ENCODE measurements at regions not wholly inside any gene's neighbourhood (a gene's known extent, or its start where the extent isn't known, plus 50 kb on each side); places are given as distances from the start of the nearest gene placed in this dataset.

DNA sequence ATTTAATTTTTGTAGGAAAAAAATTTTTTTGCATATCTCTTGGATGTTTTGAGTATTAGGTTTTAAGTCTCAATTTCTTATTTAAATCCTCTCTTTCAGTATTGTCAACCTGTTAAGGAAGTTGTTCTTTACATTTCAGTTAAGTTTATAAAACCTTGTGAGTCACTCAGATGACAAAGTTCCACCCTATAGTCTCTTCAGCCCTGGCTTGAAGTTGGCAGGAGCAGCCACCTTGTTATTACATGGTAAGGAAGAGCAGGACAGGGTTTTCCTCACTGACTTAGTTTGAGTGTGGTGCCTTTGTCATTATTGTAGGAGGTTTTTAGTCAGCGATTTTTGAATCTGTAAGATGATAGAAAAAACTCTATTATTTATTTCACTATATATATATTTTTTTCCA, 2143.9 kb downstream of the MRPL39 start:
- Mint-ChIP-seq H3K4me1 (ENCODE audit: low read depth) (no peaks in the 10 kb centered on the region), H3K36me3 (ENCODE audit: low read depth) (no peaks in the 10 kb centered on the region), H3K27ac (no peak overlapping the region), H3K27me3 (ENCODE audit: low read depth) (no peaks in the 10 kb centered on the region), H3K9me3 (no peaks in the 10 kb centered on the region), H3K4me3 (ENCODE audit: low read depth) (no peak overlapping the region)
- intact Hi-C loops (cut with micrococcal nuclease), result no loop called here
- DNase-seq (ENCODE audit: low spot score), result no peak

- H3K4me3 Mint-ChIP-seq (ENCODE audit: low read depth), result no peak overlapping the region
- H3K9me3 Mint-ChIP-seq, result peaks cover 9% of the 10 kb centered on the region
- DNase-seq (ENCODE audit: low spot score), result no peak
- H3K4me1 Mint-ChIP-seq (ENCODE audit: low read depth), result no peaks in the 10 kb centered on the region
- H3K27me3 Mint-ChIP-seq (ENCODE audit: low read depth), result no peaks in the 10 kb centered on the region
- H3K36me3 Mint-ChIP-seq (ENCODE audit: low read depth), result no peaks in the 10 kb centered on the region
- no peak overlapping the region for H3K27ac Mint-ChIP-seq
- intact Hi-C loops (cut with micrococcal nuclease), result no loop called here
Observed at GRCh38 chr21:23455676-23456075, 2151.6 kb downstream of the MRPL39 start.

DNA sequence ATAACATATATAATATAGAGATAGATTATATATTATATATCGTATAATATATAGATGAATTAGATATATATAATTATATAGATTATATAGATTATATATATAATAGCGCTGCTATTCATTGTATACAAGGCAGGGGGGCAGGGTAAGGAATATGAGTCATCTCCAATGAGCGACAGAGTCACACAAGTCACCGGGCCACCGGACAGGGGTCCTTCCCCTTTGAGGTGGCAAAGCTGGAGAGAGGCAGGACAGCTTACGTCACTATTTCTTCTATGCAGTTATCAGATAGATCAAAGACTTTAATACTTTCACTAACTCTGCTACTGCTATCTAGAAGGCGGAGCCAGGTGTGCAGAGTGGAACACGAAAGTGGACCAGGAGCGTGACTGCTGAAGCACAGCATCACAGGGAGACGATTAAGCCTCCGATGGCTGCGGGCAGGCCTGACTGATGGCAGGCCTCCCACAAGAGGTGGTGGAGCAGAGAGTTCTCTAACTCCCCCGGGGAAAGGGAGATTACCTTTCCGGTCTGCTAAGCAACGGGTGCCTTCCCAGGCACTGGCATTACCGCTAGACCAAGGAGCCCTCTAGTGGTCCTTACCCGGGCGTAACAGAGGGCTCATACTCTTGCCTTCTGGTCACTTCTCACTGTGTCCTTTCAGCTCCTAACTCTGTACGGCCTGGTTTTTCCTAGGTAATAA, 2154.7 kb downstream of the MRPL39 start:
- DNase-seq (ENCODE audit: low spot score), result no peak
- intact Hi-C loops (cut with micrococcal nuclease), result no loop called here

DNA sequence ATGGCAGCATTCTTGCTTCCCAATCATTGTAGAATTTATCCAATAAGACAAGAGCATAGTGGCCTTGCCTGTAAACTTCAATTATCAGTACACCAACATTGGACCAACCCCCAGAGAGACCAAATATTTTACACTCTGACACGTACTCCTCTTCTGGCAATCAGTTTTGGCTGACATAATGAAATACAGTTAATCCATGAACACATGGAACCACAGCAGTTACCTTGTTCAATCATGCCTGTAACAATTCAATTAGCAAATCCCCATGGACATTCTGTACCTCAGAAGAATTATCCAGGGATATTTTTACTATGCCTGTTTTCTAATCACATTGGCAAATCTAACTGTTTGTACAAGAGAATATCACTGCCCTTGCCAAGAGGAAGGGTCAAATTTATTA, 2162.0 kb downstream of the MRPL39 start:
- Mint-ChIP-seq H3K27ac (no peak overlapping the region), H3K4me1 (ENCODE audit: low read depth) (no peaks in the 10 kb centered on the region), H3K9me3 (no peaks in the 10 kb centered on the region), H3K27me3 (ENCODE audit: low read depth) (no peaks in the 10 kb centered on the region), H3K36me3 (ENCODE audit: low read depth) (no peaks in the 10 kb centered on the region), H3K4me3 (ENCODE audit: low read depth) (no peak overlapping the region)
- intact Hi-C loops (cut with micrococcal nuclease), result no loop called here
- DNase-seq (ENCODE audit: low spot score), result no peak

More for the DNA sequence above, 2154.7 kb downstream of the MRPL39 start:
- Mint-ChIP-seq H3K27ac (no peak overlapping the region), H3K27me3 (ENCODE audit: low read depth) (no peaks in the 10 kb centered on the region), H3K4me3 (ENCODE audit: low read depth) (no peak overlapping the region), H3K9me3 (peaks cover 9% of the 10 kb centered on the region), H3K4me1 (ENCODE audit: low read depth) (no peaks in the 10 kb centered on the region), H3K36me3 (ENCODE audit: low read depth) (no peaks in the 10 kb centered on the region)

DNA sequence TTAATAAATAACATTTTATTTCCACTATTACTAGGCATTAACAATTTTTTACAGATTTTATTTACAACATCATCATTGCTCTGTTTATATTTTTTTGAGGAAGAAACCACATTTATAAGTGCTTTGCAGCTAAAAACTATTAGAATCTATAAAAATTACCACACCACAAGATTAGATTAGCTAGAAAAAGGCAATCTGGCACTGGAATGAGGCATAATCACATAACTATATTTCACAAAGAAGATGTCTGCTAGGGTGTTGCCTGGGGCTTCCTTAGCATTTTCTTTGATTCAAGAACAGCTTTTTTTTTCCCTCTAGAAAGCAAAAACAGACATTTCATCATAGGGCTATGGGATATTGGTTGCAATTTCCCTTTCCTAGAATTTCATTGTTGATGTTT, 2169.2 kb downstream of the MRPL39 start:
- intact Hi-C loops (cut with micrococcal nuclease), result no loop called here
- Mint-ChIP-seq H3K9me3 (no peaks in the 10 kb centered on the region), H3K4me3 (ENCODE audit: low read depth) (no peak overlapping the region), H3K4me1 (ENCODE audit: low read depth) (no peaks in the 10 kb centered on the region), H3K36me3 (ENCODE audit: low read depth) (no peaks in the 10 kb centered on the region), H3K27ac (no peak overlapping the region), H3K27me3 (ENCODE audit: low read depth) (no peaks in the 10 kb centered on the region)
- DNase-seq (ENCODE audit: low spot score), result no peak

DNA sequence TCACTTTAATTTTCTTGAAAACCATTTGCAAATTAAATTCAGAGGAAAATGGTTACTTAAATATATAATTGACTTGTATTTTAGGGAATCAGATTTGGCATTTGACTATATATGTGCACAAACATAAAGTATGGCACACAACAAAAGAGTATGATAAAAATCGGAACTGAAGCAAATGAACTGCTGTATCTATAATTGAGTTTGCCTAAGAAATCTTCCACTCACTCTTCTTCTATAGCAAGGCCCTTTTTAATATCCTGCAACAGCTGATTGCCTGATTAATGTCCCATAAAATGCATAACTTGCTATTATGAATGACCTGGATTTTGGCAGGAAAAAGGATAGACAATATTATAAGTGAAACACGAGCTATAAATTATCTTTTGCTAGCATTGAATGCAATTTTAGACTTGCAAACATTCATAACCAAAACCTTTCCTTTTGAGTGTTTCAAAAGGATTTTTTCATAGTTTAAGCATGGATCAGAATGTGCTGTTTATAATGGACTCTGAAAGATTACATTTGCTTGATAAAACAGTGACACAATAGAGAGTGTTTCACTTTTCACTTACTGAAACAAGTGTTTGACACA, 2204.3 kb downstream of the MRPL39 start:
- no peaks in the 10 kb centered on the region for H3K27me3 Mint-ChIP-seq (ENCODE audit: low read depth)
- intact Hi-C loops (cut with micrococcal nuclease), result no loop called here
- no peaks in the 10 kb centered on the region for H3K4me1 Mint-ChIP-seq (ENCODE audit: low read depth)

DNA sequence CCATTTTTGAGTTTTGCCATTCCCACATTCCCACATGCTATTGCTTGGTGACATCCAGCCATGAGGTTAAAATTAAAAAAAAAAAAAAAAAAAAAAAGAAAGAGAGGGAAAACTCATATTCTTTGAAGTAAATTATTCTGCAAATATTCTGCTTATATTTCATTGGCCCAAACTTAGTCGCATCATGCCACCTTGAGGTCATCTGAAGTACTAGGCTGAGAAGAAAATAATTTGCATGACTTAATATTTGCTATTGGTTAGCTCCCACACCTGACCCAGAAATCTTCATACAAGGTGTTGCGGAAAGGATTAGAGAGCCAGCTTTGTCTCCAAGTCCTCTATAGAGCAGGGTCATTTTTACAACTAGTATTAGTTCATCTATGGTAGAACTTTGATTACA, 2206.0 kb downstream of the MRPL39 start:
- no peak overlapping the region for H3K27ac Mint-ChIP-seq
- intact Hi-C loops (cut with micrococcal nuclease), result no loop called here
- H3K9me3 Mint-ChIP-seq, result no peaks in the 10 kb centered on the region
- no peaks in the 10 kb centered on the region for H3K36me3 Mint-ChIP-seq (ENCODE audit: low read depth)
- H3K4me1 Mint-ChIP-seq (ENCODE audit: low read depth), result no peaks in the 10 kb centered on the region
- no peak for DNase-seq (ENCODE audit: low spot score)
- no peak overlapping the region for H3K4me3 Mint-ChIP-seq (ENCODE audit: low read depth)
- H3K27me3 Mint-ChIP-seq (ENCODE audit: low read depth), result no peaks in the 10 kb centered on the region

More for the DNA sequence above, 2204.3 kb downstream of the MRPL39 start:
- Mint-ChIP-seq H3K36me3 (ENCODE audit: low read depth) (no peaks in the 10 kb centered on the region), H3K4me3 (ENCODE audit: low read depth) (no peak overlapping the region), H3K27ac (no peak overlapping the region), H3K9me3 (no peaks in the 10 kb centered on the region)
- no peak for DNase-seq (ENCODE audit: low spot score)

DNA sequence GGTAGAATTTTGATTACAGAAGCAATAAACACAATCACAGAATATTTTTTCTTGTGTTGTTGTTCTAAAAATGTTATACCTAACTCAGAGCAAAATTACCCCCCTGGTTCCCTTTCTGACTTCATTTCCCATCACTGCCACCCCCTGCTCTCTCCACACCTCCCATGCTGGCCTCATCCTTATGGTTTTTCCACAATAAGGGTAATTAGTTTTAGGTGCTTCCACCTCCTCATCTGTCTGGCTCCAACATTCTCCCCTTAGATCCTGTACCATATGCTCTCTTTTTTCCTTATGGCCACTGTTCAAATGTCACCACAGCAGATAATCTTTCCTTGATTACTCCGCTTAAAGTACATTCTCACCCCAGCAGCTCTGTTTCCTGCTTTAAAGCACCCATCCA, 2208.6 kb downstream of the MRPL39 start:
- H3K4me3 Mint-ChIP-seq (ENCODE audit: low read depth), result no peak overlapping the region
- H3K9me3 Mint-ChIP-seq, result no peaks in the 10 kb centered on the region
- DNase-seq (ENCODE audit: low spot score), result no peak
- H3K27me3 Mint-ChIP-seq (ENCODE audit: low read depth), result no peaks in the 10 kb centered on the region
- no peaks in the 10 kb centered on the region for H3K36me3 Mint-ChIP-seq (ENCODE audit: low read depth)
- no peak overlapping the region for H3K27ac Mint-ChIP-seq
- H3K4me1 Mint-ChIP-seq (ENCODE audit: low read depth), result no peaks in the 10 kb centered on the region
- intact Hi-C loops (cut with micrococcal nuclease), result no loop called here

DNA sequence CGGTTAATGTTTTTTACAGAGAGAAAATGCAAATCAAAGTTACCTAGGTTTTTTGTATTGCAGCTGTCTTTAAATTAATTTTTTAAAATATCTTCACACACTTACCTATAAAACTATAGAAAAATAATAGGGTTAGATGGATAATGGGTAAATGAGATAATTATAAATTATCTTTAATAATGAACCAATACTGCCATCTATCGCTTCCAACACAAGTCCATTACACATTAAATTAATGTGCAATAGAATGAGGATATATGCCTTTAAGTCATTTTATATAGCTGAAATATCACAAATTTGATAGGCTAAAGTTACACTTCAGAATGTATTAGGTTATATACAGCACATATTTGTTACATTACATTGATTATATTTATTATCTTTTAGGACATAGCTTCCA, 2212.8 kb downstream of the MRPL39 start:
- no peaks in the 10 kb centered on the region for H3K4me1 Mint-ChIP-seq (ENCODE audit: low read depth)
- intact Hi-C loops (cut with micrococcal nuclease), result no loop called here
- no peaks in the 10 kb centered on the region for H3K27me3 Mint-ChIP-seq (ENCODE audit: low read depth)
- no peaks in the 10 kb centered on the region for H3K36me3 Mint-ChIP-seq (ENCODE audit: low read depth)
- H3K27ac Mint-ChIP-seq, result no peak overlapping the region
- no peak for DNase-seq (ENCODE audit: low spot score)
- no peak overlapping the region for H3K4me3 Mint-ChIP-seq (ENCODE audit: low read depth)
- no peaks in the 10 kb centered on the region for H3K9me3 Mint-ChIP-seq

DNA sequence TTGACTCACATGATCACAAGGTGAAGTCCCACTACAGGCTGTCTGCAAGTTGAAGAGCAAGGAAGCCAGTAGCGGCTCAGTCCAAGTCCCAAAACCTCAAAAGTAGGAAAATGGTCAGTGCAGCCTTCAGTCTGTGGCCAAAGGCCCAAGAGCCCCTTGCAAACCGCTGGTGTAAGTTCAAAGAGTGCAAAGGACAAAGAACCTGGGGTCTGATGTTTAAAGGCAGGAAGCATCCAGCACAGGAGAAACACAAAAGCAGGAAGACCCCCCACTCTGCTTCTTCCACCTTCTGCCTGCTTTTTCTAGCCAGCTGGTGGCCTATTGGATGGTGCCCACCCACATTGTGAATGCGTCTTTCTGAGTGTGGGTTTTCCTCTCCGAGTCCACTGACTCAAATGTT, 2222.6 kb downstream of the MRPL39 start:
- Mint-ChIP-seq H3K27me3 (ENCODE audit: low read depth) (no peaks in the 10 kb centered on the region), H3K27ac (no peak overlapping the region), H3K9me3 (peaks cover 4% of the 10 kb centered on the region), H3K4me1 (ENCODE audit: low read depth) (no peaks in the 10 kb centered on the region), H3K36me3 (ENCODE audit: low read depth) (no peaks in the 10 kb centered on the region), H3K4me3 (ENCODE audit: low read depth) (no peak overlapping the region)
- DNase-seq (ENCODE audit: low spot score), result no peak
- intact Hi-C loops (cut with micrococcal nuclease), result no loop called here

GRCh38 chr21:23374155-23374554, 2233.1 kb downstream of the MRPL39 start:
- H3K4me1 Mint-ChIP-seq (ENCODE audit: low read depth), result no peaks in the 10 kb centered on the region
- H3K27ac Mint-ChIP-seq, result no peak overlapping the region
- H3K27me3 Mint-ChIP-seq (ENCODE audit: low read depth), result no peaks in the 10 kb centered on the region
- DNase-seq (ENCODE audit: low spot score), result no peak
- intact Hi-C loops (cut with micrococcal nuclease), result no loop called here
- H3K9me3 Mint-ChIP-seq, result peaks cover 6% of the 10 kb centered on the region
- no peaks in the 10 kb centered on the region for H3K36me3 Mint-ChIP-seq (ENCODE audit: low read depth)
- no peak overlapping the region for H3K4me3 Mint-ChIP-seq (ENCODE audit: low read depth)

- H3K4me3 Mint-ChIP-seq (ENCODE audit: low read depth), result no peak overlapping the region
- DNase-seq (ENCODE audit: low spot score), result no peak
- H3K27ac Mint-ChIP-seq, result no peak overlapping the region
- no peaks in the 10 kb centered on the region for H3K4me1 Mint-ChIP-seq (ENCODE audit: low read depth)
- H3K36me3 Mint-ChIP-seq (ENCODE audit: low read depth), result no peaks in the 10 kb centered on the region
- H3K27me3 Mint-ChIP-seq (ENCODE audit: low read depth), result no peaks in the 10 kb centered on the region
- intact Hi-C loops (cut with micrococcal nuclease), result no loop called here
- peaks cover 20% of the 10 kb centered on the region for H3K9me3 Mint-ChIP-seq
Observed at GRCh38 chr21:23356905-23357304, 2250.4 kb downstream of the MRPL39 start.

- Mint-ChIP-seq H3K36me3 (ENCODE audit: low read depth) (no peaks in the 10 kb centered on the region), H3K27ac (no peak overlapping the region), H3K9me3 (peaks cover 14% of the 10 kb centered on the region), H3K27me3 (ENCODE audit: low read depth) (no peaks in the 10 kb centered on the region), H3K4me1 (ENCODE audit: low read depth) (no peaks in the 10 kb centered on the region), H3K4me3 (ENCODE audit: low read depth) (no peak overlapping the region)
- no peak for DNase-seq (ENCODE audit: low spot score)
- intact Hi-C loops (cut with micrococcal nuclease), result no loop called here
Observed at GRCh38 chr21:23316190-23316589, 2291.1 kb downstream of the MRPL39 start.
